WTC11 (cell line): ENCODE measurements at regions not wholly inside any gene's neighbourhood (a gene's known extent, or its start where the extent isn't known, plus 50 kb on each side); places are given as distances from the start of the nearest gene placed in this dataset.

Experiments
- ATF1 ChIP-seq: sonication (generic); formaldehyde crosslinking; IDR thresholded peaks from 2 replicates; pipeline ENCODE4 v1.8.1; 2023; ENCODE audit warnings: mild to moderate bottlenecking, moderate library complexity, missing genetic modification reagents
- ATF2 ChIP-seq: sonication (generic); formaldehyde crosslinking; IDR thresholded peaks from 2 replicates; pipeline ENCODE4 v1.8.1; 2022; ENCODE audit warnings: low read depth, missing genetic modification reagents, borderline replicate concordance
- ATF3 ChIP-seq: sonication (generic); formaldehyde crosslinking; conservative IDR thresholded peaks from 2 replicates; pipeline ENCODE4 v1.8.1; 2022; ENCODE audit warnings: mild to moderate bottlenecking, missing genetic modification reagents
- CTCF ChIP-seq: fragments of 200-600 bp; IDR thresholded peaks from 2 replicates; pipeline ENCODE4 v1.8.0; 2022; ENCODE audit warnings: antibody characterized with exemption
- FOXK1 ChIP-seq: sonication (generic); formaldehyde crosslinking; IDR thresholded peaks from 2 replicates; pipeline ENCODE4 v1.8.0; 2022; ENCODE audit warnings: mild to moderate bottlenecking, moderate library complexity, missing genetic modification reagents
- NR3C1 ChIP-seq: sonication (generic); formaldehyde crosslinking; conservative IDR thresholded peaks from 2 replicates; pipeline ENCODE4 v1.8.1; 2023; ENCODE audit warnings: low read depth, mild to moderate bottlenecking, missing genetic modification reagents
- RELA ChIP-seq: sonication (generic); formaldehyde crosslinking; IDR thresholded peaks from 2 replicates; pipeline ENCODE4 v1.8.1; 2022; ENCODE audit warnings: missing genetic modification reagents, mild to moderate bottlenecking, borderline replicate concordance
- TCF7 ChIP-seq: sonication (generic); formaldehyde crosslinking; IDR thresholded peaks from 2 replicates; pipeline ENCODE4 v1.8.0; 2022; ENCODE audit warnings: mild to moderate bottlenecking, low read depth, missing genetic modification reagents, moderate library complexity
- TEAD4 ChIP-seq: sonication (generic); formaldehyde crosslinking; IDR thresholded peaks from 2 replicates; pipeline ENCODE4 v1.8.0; 2022; ENCODE audit warnings: mild to moderate bottlenecking, missing genetic modification reagents
- USF2 ChIP-seq: sonication (generic); formaldehyde crosslinking; IDR thresholded peaks from 2 replicates; pipeline ENCODE4 v1.8.1; 2023; ENCODE audit warnings: mild to moderate bottlenecking, missing genetic modification reagents, moderate library complexity
- ZBTB21 ChIP-seq: sonication (generic); formaldehyde crosslinking; IDR thresholded peaks from 2 replicates; pipeline ENCODE4 v1.8.1; 2023; ENCODE audit warnings: mild to moderate bottlenecking, missing genetic modification reagents, borderline replicate concordance
- ZNF138 ChIP-seq: sonication (generic); formaldehyde crosslinking; conservative IDR thresholded peaks from 2 replicates; pipeline ENCODE4 v1.8.1; 2022; ENCODE audit warnings: mild to moderate bottlenecking, moderate library complexity, missing genetic modification reagents
- ZNF232 ChIP-seq: sonication (generic); formaldehyde crosslinking; IDR thresholded peaks from 2 replicates; pipeline ENCODE4 v1.8.0; 2022; ENCODE audit warnings: mild to moderate bottlenecking, missing genetic modification reagents

GRCh38 chr1:228884615-228885566 is 149.6 kb downstream of the RHOU start:
- no peak for TF ChIP-seq ATF2 (CRISPR knock-in tag)
- TF ChIP-seq CTCF, result no peak
- TF ChIP-seq TEAD4 (CRISPR knock-in tag), result no peak
- no peak for TF ChIP-seq ATF1 (CRISPR knock-in tag)
- no peak for TF ChIP-seq ZNF232
- TF ChIP-seq ZNF138 (CRISPR knock-in tag), result no peak
- TF ChIP-seq RELA, result no peak
- TF ChIP-seq NR3C1 (CRISPR knock-in tag), result no peak
- no peak for TF ChIP-seq ATF3 (CRISPR knock-in tag)
- TF ChIP-seq ZBTB21 (CRISPR knock-in tag), result no peak
- no peak for TF ChIP-seq FOXK1 (CRISPR knock-in tag)
- no peak for TF ChIP-seq TCF7 (CRISPR knock-in tag)
- TF ChIP-seq USF2 (CRISPR knock-in tag), result no peak
